RWPE2 (cell line): ENCODE measurements at regions not wholly inside any gene's neighbourhood (a gene's known extent, or its start where the extent isn't known, plus 50 kb on each side); places are given as distances from the start of the nearest gene placed in this dataset.

ENCODE experiments used
- ATAC-seq: fragments of 200-7000 bp; cut with Tn5 transposase; 3 replicates; pipeline ENCODE4 v1.9.1; 2021; ENCODE audit warnings: low read depth
- DNase-seq: peaks from one replicate; pipeline ENCODE4 v3.0.0-alpha.2; 2020; ENCODE audit warnings: low spot score
- H3K27ac ChIP-seq: fragments of 450-650 bp; 2 replicates; pipeline ENCODE4 v1.5.1; 2017; ENCODE audit warnings: mild to moderate bottlenecking; ENCODE audit not compliant: poor library complexity, severe bottlenecking
- H3K27me3 ChIP-seq: fragments of 250-450 bp; sonication (Bioruptor Pico); 2 replicates; pipeline ENCODE4 v1.5.1; 2021; ENCODE audit warnings: mild to moderate bottlenecking, moderate library complexity; ENCODE audit not compliant: insufficient read depth, poor library complexity, severe bottlenecking
- H3K36me3 ChIP-seq: fragments of 250-450 bp; sonication (Bioruptor Pico); 2 replicates; pipeline ENCODE4 v1.5.1; 2020; ENCODE audit warnings: low read depth, mild to moderate bottlenecking, moderate library complexity
- H3K4me1 ChIP-seq: fragments of 250-450 bp; sonication (Bioruptor Pico); 2 replicates; pipeline ENCODE4 v1.5.1; 2021; ENCODE audit warnings: mild to moderate bottlenecking, moderate library complexity; ENCODE audit not compliant: insufficient read depth, poor library complexity, severe bottlenecking
- H3K4me3 ChIP-seq: fragments of 250-450 bp; sonication (Bioruptor Pico); 2 replicates; pipeline ENCODE4 v1.5.1; 2021; ENCODE audit warnings: mild to moderate bottlenecking, moderate library complexity; ENCODE audit not compliant: severe bottlenecking
- H3K9me3 ChIP-seq: fragments of 250-450 bp; sonication (Bioruptor Pico); 2 replicates; pipeline ENCODE4 v1.5.1; 2021; ENCODE audit warnings: mild to moderate bottlenecking, moderate library complexity; ENCODE audit not compliant: severe bottlenecking
- TF ChIP-seq, protein P1 (sequence below): fragments of 450-650 bp; IDR thresholded peaks from one replicate; pipeline ENCODE4 v1.5.1; 2017; ENCODE audit warnings: mild to moderate bottlenecking, moderate library complexity; ENCODE audit not compliant: poor library complexity, severe bottlenecking

DNA sequence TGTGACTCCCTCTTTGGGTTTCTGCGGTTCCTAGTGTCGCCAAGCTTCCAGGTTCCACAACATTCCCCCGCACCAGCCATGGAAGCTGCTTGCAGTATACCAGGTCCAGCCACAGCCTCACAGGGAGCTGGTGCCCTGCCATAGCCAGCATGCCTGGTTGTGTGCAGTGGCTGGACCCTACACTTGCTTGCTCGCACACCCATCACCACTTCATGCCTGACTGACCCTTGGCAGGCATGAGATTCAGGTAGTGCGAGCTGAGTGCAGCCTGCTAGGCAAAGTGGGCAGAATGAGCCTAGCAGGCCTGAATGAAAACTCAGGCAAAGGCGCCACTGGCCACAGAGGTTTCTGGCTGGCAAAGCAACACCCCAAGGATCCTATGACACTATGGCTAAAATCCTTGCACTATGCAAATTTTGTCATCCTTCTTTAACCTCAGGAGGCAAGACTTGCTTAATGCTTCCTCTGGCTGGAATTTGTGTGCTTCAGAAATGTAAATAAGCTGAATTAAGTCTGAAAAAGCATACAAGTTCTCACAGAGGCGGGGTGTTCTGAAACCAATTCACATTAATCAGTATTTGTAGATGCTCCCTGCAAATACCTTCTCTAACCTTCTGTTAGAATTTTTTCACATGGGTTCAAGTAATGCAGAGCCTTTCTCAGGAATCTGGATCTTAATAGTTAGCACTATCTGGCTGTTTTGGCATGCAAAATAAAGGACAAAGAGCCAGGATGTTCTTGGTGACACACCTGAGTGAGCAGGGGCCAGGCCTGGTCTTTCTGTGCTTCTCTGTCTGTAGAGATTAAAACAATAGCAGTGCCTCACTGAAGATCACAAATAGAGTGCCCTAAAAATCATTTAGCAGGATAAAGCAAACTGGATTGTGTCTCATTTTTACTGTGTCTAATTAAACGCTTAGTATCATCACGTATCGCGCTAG lies 256.9 kb downstream of the GPATCH2 start:
- no peaks in the 10 kb centered on the region for H3K9me3 ChIP-seq
- H3K4me3 ChIP-seq, result no peak overlapping the region
- H3K36me3 ChIP-seq, result no peaks in the 10 kb centered on the region
- ATAC-seq (no peak), DNase-seq (no peak)
- TF ChIP-seq, protein P1, sequence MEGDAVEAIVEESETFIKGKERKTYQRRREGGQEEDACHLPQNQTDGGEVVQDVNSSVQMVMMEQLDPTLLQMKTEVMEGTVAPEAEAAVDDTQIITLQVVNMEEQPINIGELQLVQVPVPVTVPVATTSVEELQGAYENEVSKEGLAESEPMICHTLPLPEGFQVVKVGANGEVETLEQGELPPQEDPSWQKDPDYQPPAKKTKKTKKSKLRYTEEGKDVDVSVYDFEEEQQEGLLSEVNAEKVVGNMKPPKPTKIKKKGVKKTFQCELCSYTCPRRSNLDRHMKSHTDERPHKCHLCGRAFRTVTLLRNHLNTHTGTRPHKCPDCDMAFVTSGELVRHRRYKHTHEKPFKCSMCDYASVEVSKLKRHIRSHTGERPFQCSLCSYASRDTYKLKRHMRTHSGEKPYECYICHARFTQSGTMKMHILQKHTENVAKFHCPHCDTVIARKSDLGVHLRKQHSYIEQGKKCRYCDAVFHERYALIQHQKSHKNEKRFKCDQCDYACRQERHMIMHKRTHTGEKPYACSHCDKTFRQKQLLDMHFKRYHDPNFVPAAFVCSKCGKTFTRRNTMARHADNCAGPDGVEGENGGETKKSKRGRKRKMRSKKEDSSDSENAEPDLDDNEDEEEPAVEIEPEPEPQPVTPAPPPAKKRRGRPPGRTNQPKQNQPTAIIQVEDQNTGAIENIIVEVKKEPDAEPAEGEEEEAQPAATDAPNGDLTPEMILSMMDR, result no peak
- peaks cover 13% of the 10 kb centered on the region for H3K4me1 ChIP-seq
- no peaks in the 10 kb centered on the region for H3K27me3 ChIP-seq
- no peak overlapping the region for H3K27ac ChIP-seq

DNA sequence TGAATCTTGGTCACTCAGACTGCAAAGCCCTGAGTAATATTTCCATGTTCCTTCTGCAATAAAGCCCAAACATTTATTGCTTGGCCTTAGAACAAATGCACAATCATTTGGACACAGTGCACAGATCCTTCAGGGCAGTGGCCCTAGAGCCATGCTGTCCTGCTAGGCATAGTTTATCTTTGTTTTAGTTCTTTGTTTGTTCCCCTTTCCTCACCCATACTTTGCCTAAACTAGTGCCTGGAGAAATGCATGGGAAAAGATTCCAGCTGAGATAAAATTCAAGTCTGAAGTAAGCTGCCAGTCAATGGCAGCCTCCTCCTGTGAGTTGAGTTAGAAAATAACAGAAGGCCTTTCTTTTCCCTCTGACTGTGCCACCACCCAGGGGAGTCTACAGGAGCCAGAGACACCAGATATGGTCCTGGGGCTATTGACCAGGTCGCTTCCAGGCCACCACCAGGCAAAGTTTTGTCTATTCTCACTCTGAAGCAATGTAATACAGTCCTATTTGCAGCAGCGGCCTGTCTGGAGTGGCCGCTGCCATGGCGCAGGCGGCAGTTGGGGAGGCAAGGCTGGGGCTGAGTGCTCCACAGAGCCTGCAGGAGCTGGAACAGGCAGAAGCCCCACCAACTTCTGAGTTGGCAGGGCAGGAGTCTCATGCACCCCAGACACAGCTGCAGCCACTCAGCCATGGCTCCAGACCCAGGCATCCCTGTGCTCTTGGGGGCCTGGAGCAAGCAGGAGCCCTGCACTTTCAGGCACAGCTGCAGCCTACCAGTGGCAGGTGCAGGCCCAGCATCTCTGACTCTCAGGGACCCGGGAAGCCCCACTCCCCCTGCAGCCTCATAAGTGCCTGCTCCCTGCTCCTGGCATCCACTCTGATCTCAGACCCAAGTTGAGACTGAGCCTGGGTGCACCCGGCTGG lies 258.6 kb downstream of the GPATCH2 start:
- TF ChIP-seq, protein P1, result no peak
- Histone ChIP-seq H3K4me3 (no peak overlapping the region), H3K9me3 (no peaks in the 10 kb centered on the region), H3K36me3 (no peaks in the 10 kb centered on the region), H3K27me3 (no peaks in the 10 kb centered on the region), H3K4me1 (peaks cover 15% of the 10 kb centered on the region), H3K27ac (no peak overlapping the region)
- ATAC-seq, result no peak
- DNase-seq, result no peak

DNA sequence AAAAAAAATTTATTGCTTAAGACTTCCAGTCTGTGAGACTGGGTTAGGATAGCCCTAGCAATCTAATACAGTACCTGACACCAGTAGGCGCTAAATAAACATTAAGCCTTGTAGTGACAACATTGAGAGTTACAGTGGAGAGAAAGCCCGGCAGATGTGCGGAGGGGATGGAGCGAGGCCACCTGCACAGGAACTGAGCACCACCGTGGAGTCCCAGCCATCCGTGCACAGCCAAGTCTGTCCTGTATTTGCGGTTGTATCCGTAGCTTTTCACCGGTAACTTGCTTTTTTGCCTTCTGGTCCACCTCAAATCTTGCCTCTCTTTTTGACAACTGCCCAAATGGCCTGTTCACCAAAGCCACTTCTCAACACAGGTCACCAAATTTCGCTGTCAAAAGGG lies 260.1 kb downstream of the GPATCH2 start:
- no peaks in the 10 kb centered on the region for H3K9me3 ChIP-seq
- H3K4me1 ChIP-seq, result peaks cover 15% of the 10 kb centered on the region
- no peak for ATAC-seq
- H3K27me3 ChIP-seq, result no peaks in the 10 kb centered on the region
- H3K36me3 ChIP-seq, result no peaks in the 10 kb centered on the region
- no peak for DNase-seq
- no peak overlapping the region for H3K4me3 ChIP-seq
- TF ChIP-seq, protein P1, result no peak
- no peak overlapping the region for H3K27ac ChIP-seq

DNA sequence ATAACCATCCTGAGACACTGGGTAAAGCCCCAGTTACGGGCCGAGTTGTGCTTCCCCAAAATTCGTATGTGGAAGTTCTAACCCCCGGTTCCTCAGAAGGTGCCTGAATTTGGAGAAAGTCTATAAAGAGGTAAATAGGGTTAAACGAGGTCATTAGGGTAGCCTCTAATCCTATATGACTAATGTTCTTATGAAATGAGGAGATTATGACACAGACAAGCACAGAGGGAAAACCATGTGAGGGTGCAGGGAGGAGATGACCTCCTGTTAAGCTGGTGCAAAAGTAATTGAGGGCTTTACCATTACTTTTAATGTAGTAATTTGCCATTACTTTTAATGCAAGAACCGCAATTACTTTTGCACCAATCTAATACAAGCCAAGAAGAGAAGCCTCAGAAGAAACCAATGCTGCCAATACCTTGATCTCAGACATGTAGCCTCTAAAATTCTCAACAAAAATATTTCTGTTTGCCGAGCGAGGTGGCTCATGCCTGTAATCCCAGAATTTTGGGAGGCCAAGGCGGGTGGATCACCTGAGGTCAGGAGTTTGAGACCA lies 260.8 kb downstream of the GPATCH2 start:
- DNase-seq, result no peak
- Histone ChIP-seq H3K27me3 (no peaks in the 10 kb centered on the region), H3K36me3 (no peaks in the 10 kb centered on the region), H3K27ac (peak overlapping the region; percentile 50), H3K9me3 (no peaks in the 10 kb centered on the region), H3K4me1 (peaks cover 15% of the 10 kb centered on the region), H3K4me3 (no peak overlapping the region)
- TF ChIP-seq, protein P1, result no peak
- peak; percentile 68 for ATAC-seq
